ENCODE measurements at regions not wholly inside any gene's neighbourhood (a gene's known extent, or its start where the extent isn't known, plus 50 kb on each side); places are given as distances from the start of the nearest gene placed in this dataset.

GRCh38 chr11:41872426-41872825 is 413.0 kb upstream of the LRRC4C start:
- Histone ChIP-seq H3K27ac (ENCODE audit: low read length) (no peak overlapping the region), H3K4me3 (ENCODE audit: low read depth in 1 of 2, low read length in 2 of 2) (no peak overlapping the region), H3K4me1 (ENCODE audit: insufficient read depth, low read length) (no peaks in the 10 kb centered on the region), H4K20me1 (ENCODE audit: insufficient read depth, low read length) (no peaks in the 10 kb centered on the region), H3K36me3 (ENCODE audit: insufficient read depth, low read length) (no peaks in the 10 kb centered on the region), H3K9ac (ENCODE audit: low read depth, low read length) (no peak overlapping the region), H3K79me2 (ENCODE audit: insufficient read depth, low read length) (no peaks in the 10 kb centered on the region), H2AFZ (ENCODE audit: low read depth, low read length) (no peak overlapping the region), H3K9me3 (ENCODE audit: insufficient read depth, low read length, severe bottlenecking) (no peaks in the 10 kb centered on the region), H3K4me2 (ENCODE audit: insufficient read depth, low read length) (no peak overlapping the region), H3K27me3 (ENCODE audit: insufficient read depth, low read length, poor library complexity) (no peaks in the 10 kb centered on the region)
- ATAC-seq (ENCODE audit: insufficient read depth, low read depth) (no peak), DNase-seq (no peak)
- TF ChIP-seq CTCF (IDR thresholded peaks at IDR 0.05; ENCODE audit: borderline replicate concordance, extremely low read depth, low read length, poor library complexity, severe bottlenecking) (no peak), EZH2 (IDR thresholded peaks at IDR 0.05; ENCODE audit: borderline replicate concordance, low read depth, low read length, severe bottlenecking) (no peak)

- H3K79me2 ChIP-seq (ENCODE audit: insufficient read depth, low read length): no peaks in the 10 kb centered on the region
- H3K4me3 ChIP-seq (ENCODE audit: low read depth in 1 of 2, low read length in 2 of 2): no peak overlapping the region
- no peaks in the 10 kb centered on the region for H3K27me3 ChIP-seq (ENCODE audit: insufficient read depth, low read length, poor library complexity)
- H3K4me1 ChIP-seq (ENCODE audit: insufficient read depth, low read length): no peaks in the 10 kb centered on the region
- no peak for ATAC-seq (ENCODE audit: insufficient read depth, low read depth)
- no peak for DNase-seq
- H2AFZ ChIP-seq (ENCODE audit: low read depth, low read length): no peak overlapping the region
- TF ChIP-seq EZH2 (IDR thresholded peaks at IDR 0.05; ENCODE audit: borderline replicate concordance, low read depth, low read length, severe bottlenecking): no peak
- TF ChIP-seq CTCF (IDR thresholded peaks at IDR 0.05; ENCODE audit: borderline replicate concordance, extremely low read depth, low read length, poor library complexity, severe bottlenecking): no peak
- no peaks in the 10 kb centered on the region for H3K9me3 ChIP-seq (ENCODE audit: insufficient read depth, low read length, severe bottlenecking)
- no peaks in the 10 kb centered on the region for H3K36me3 ChIP-seq (ENCODE audit: insufficient read depth, low read length)
- H3K9ac ChIP-seq (ENCODE audit: low read depth, low read length): no peak overlapping the region
- no peaks in the 10 kb centered on the region for H4K20me1 ChIP-seq (ENCODE audit: insufficient read depth, low read length)
- H3K27ac ChIP-seq (ENCODE audit: low read length): no peak overlapping the region
- no peak overlapping the region for H3K4me2 ChIP-seq (ENCODE audit: insufficient read depth, low read length)
Observed at GRCh38 chr11:41872870-41873269, 413.4 kb upstream of the LRRC4C start.

- H3K4me2 ChIP-seq (ENCODE audit: insufficient read depth, low read length): no peak overlapping the region
- ATAC-seq (ENCODE audit: insufficient read depth, low read depth): no peak
Observed at GRCh38 chr11:41878095-41878494, 418.6 kb upstream of the LRRC4C start.

More at GRCh38 chr11:41878095-41878494, 418.6 kb upstream of the LRRC4C start:
- no peak overlapping the region for H2AFZ ChIP-seq (ENCODE audit: low read depth, low read length)
- no peaks in the 10 kb centered on the region for H3K79me2 ChIP-seq (ENCODE audit: insufficient read depth, low read length)
- H4K20me1 ChIP-seq (ENCODE audit: insufficient read depth, low read length): no peaks in the 10 kb centered on the region
- no peak overlapping the region for H3K4me3 ChIP-seq (ENCODE audit: low read depth in 1 of 2, low read length in 2 of 2)
- H3K27me3 ChIP-seq (ENCODE audit: insufficient read depth, low read length, poor library complexity): no peaks in the 10 kb centered on the region
- no peak overlapping the region for H3K9ac ChIP-seq (ENCODE audit: low read depth, low read length)
- DNase-seq: no peak
- no peaks in the 10 kb centered on the region for H3K4me1 ChIP-seq (ENCODE audit: insufficient read depth, low read length)
- no peak overlapping the region for H3K27ac ChIP-seq (ENCODE audit: low read length)
- TF ChIP-seq CTCF (IDR thresholded peaks at IDR 0.05; ENCODE audit: borderline replicate concordance, extremely low read depth, low read length, poor library complexity, severe bottlenecking) (no peak), EZH2 (IDR thresholded peaks at IDR 0.05; ENCODE audit: borderline replicate concordance, low read depth, low read length, severe bottlenecking) (no peak)
- H3K9me3 ChIP-seq (ENCODE audit: insufficient read depth, low read length, severe bottlenecking): no peaks in the 10 kb centered on the region
- H3K36me3 ChIP-seq (ENCODE audit: insufficient read depth, low read length): no peaks in the 10 kb centered on the region

All from DND-41 (cell line).